NOMO-1 treated with DMSO at 0.1 percent for 48 hours (cell line): ENCODE measurements at regions not wholly inside any gene's neighbourhood (a gene's known extent, or its start where the extent isn't known, plus 50 kb on each side); places are given as distances from the start of the nearest gene placed in this dataset.
"Not testable (repeated sequence)": the region's sequence is repeated elsewhere in the genome, so short reads cannot be mapped to it uniquely, and the experiment has no call there.

Experiments used
- DNase-seq: peaks from one replicate; lab custom pipeline; 2025; ENCODE audit not compliant: unreplicated experiment; lab: John Stamatoyannopoulos, UW

DNA sequence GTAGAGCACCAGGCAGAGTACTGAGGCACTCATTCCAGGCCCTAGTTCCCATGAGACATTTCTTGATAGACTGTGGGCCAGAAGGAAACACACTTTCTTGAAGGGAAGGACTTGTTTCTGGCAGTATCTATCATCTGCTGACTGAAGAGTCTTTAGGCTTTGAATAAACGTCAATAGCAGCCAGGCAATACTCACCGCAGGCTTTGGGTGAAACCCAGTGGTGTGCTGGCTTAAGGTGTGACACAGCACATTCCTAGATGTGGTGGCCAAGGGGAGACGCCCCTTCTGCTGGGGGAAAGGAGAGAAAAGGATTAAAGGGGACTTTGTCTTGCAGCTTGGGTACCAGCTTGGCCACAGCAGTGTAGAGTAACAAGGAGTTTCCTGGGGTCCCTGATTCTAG lies 1039.6 kb downstream of the HACE1 start:
- DNase-seq: no peak

DNA sequence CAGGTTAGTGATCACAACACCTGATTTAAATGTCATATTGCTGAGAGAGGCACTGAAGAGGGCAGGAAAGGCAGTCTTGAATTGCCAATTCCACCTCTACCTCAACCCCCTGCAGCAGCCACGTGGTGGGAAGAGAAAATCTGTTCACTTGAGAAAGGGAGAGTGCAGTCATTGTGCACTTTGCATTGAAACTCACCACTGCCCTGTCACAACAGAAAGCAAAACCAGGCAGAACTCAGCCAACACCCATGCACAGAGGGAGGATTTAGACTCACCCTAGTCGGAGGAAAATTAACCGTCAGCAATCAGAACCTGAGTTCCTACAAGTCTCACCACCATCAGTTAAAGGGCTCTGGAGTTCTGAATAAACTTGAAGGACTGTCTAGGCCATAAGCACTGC lies 1040.2 kb downstream of the HACE1 start:
- DNase-seq: no peak

DNA sequence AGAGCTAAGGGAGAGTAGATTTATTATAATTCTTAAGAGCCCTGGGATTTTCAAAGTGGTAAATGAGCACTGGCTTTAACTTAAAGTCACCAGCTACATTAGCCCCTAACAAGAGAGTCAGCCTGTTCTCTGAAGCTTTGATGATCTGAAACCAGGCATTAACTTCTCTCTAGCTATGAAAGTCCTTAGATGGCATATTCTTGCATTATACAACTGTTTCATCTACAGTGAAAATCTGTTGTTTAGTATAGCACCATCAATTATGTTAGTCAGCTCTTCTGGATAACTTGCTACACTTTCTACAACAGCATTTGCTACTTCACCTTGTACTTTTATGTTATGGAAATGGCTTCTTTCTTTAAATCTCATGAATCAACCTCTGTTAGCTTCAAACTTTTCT lies 1046.7 kb downstream of the HACE1 start:
- DNase-seq: no peak

DNA sequence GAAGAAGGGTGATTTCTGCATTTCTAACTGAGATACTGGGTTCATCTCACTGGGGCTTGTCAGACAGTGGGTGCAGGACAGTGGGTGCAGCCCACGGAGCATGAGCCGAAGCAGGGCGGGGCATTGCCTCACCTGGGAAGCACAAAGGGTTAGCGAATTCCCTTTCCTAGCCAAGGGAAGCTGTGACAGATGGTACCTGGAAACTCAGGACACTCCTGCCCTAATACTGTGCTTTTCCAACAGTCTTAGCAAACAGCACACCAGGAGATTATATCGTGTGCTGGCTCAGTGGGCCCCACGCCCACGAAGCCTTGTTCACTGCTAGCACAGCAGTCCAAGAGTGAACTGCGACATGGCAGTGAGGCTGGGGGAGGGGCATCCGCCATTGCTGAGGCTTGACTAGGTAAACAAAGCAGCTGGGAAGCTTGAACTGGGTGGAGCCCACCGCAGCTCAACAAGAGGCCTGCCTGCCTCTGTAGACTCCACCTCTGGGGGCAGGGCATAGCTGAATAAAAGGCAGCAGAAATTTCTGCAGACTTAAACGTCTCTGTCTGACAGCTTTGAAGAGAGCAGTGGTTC lies 1057.7 kb downstream of the HACE1 start:
- not testable (repeated sequence) for DNase-seq

DNA sequence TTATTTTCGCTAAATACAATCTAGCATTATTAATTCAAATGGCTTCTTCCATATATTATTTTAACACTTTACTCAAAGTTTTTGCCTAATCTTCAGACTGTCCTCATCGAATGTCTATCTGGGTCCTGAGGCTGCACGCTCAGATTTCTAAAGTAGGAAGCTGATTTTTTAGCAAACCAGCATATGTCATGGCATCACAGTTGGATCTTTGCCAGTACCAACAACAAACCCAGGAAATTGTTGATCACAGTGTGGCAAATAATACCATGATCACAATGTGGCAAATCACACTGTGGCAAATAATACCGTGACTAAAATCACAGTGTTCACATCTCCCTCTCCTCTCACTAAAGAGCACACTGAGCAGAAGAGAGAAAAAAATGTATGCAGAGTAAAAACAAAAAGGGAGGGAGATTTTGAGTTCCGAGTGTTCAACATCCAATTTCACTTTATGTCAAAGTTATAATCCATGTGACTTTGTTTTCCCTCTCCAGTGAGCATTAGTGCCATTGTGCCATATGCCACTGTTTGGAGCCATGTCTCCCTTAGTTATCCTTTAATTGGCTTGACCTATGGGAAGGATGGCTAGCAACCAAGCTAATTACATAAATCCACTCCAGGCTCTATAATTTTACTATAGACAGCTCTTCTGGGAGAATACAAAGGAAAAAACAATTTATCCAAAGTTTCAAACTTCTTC lies 1059.6 kb downstream of the HACE1 start:
- no peak for DNase-seq

DNA sequence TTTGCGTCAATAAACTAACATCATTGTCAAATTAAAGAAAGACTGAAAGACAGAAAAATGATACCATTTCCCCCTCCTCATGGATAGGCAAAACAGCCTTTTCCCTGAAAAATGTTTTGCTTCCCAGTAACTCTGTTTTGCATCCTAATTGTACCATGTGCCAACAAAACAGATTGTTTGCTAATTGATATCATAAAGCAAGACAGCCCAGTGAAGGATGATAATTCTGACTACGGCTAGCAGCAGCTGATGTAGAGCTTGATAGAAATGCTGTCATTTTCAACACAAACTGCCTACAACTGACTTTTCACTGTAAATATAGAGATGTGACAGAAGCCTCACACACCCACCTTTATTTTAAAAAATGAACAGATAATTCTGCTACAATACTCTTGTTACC lies 1061.6 kb downstream of the HACE1 start:
- no peak for DNase-seq

DNA sequence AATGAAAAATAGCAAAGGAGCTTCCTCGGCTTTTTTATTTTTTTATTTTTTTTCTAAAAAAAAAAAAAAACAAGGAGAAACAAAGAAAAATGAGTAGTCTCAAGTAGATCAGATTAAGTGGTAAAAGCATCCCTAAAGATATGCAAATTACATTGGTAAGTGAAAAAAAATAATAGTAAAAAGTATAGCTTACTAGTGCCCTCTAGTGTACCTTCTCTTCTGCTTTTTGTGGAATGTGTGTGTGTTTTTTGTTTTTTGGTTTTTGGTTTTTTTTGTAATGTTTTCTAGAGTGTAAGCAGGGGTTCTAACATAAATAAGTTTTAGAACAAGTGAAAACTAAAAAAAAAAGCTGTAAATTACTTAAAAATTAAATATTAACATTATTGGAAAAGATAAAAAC lies 1062.0 kb downstream of the HACE1 start:
- no peak for DNase-seq

DNA sequence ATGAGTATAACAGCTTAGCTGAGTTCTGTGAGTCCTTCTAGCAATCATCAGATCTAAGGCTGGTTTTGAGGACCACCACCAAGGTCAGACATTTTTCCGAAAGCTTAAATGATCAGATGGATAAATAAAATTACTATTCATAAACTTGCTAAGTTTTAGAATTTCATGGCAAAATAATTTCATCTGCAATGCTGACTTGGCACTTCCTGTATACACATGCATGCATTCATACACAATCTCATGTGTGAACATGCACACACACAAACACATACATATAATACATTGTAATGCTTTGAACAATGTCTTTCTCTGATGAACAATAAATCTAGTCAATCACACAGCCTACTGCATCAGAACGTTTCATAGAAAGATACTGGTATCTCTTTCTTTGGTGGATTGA lies 1068.3 kb downstream of the HACE1 start:
- DNase-seq: no peak

DNA sequence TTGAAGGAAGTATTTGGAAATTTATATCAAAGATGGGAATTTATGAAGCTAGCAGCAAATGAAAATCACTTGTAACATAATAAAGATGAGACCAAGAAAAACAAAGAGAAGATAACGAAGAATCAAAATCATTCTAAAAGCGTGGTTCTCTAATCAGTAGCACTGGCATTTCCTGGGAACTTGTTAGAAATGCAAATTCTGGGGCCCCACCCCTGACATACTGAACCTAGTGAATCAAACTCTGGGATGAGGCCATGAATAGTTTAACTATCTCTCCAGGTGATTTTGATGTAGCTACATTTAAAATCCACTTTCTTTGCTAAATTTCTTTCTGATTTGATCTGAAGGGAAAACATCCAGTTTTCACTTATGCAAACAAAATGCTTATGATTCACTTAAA lies 1075.6 kb downstream of the HACE1 start:
- no peak for DNase-seq

DNA sequence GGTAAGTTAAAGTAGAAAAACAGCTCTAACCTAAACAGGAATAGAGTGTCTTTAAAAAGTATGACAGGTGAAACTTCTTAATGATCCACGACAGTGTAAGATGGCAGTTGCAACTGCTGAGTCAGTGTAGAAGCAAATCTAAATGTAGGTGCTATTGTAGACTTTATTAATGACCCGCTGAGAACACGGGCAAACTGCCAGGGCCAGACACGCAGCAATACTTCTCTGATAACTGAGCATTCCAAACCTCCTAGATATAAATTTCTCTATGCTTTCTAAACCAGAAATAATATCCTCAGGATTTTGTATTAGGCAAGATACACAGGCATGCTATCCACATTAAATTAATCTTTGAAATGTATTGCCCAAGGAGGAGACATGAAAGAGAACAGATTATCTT lies 1076.4 kb downstream of the HACE1 start:
- DNase-seq: no peak

DNA sequence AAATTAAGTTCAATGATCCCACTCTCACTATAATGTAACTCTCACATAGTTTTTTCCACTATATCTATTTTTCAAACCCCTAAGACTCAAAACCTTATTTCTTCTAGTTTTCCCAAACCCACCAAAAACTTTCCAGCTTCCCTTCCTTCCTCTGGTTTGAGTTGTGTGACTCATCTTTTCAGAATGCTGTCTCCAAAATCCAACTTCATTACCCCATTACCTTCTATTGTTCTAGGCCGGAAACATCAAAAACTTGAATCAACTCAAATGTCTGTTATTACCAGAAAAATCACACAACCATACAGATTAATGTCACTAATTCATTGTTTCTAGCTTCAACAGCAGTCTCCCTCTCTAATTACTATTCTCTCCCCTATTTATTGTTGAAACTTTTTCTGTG lies 1090.3 kb downstream of the HACE1 start:
- DNase-seq: no peak

DNA sequence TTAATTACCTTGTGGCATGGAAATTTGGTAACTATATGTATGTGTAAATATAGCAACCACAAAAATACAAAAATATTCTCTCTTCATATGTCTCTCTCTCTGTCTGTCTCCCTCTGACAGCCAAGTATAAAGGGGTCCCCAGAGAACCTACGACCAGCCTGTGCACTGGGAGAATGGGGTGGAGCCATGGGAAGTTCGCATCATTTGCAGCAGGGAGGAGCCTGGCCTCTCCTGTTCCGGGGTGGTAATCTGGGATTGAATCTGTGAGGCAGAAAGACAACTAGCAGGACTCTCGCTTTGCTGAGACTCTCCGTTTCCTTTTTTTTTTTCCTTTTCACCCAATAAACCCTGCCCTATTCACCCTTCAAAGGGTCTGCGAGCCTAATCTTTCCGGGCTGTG lies 1109.1 kb downstream of the HACE1 start:
- no peak for DNase-seq

DNA sequence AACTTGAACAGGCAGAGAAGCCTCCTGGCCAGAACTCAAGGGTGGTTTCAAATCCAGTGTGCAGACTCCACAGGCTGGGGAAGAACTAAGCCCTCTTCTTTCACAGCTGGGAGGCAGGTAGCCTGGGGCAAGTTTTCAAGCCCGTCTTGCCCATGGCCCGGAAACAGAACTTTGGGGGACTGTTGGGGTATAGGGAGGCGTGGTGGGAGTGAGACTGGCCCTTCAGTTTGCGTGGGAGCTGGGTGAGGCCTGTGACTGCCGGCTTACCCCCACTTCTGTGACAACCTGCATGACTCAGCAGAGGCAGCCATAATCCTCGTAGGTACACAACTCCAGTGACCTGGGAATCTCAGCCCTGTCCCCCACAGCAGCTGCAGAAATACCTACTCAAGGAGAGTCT lies 1125.7 kb downstream of the HACE1 start:
- DNase-seq: no peak

DNA sequence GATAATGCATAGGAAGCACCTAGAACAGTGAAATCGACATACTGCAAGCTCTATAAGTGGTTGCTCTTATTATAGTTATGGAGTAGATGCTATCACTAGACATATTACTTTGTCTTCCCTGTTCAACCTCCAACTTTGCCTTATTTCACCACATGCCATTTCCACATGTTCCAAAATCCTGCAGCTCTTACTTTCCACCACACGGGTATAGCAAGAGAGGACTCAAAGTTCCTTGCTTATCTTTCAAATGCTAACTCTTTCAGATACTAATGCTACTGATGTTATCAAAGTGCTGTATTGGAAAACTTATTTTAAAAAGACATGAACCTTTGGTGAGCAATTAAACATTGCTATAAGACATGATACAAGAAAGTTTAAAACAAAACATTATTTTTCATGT lies 1130.1 kb downstream of the HACE1 start:
- no peak for DNase-seq

DNA sequence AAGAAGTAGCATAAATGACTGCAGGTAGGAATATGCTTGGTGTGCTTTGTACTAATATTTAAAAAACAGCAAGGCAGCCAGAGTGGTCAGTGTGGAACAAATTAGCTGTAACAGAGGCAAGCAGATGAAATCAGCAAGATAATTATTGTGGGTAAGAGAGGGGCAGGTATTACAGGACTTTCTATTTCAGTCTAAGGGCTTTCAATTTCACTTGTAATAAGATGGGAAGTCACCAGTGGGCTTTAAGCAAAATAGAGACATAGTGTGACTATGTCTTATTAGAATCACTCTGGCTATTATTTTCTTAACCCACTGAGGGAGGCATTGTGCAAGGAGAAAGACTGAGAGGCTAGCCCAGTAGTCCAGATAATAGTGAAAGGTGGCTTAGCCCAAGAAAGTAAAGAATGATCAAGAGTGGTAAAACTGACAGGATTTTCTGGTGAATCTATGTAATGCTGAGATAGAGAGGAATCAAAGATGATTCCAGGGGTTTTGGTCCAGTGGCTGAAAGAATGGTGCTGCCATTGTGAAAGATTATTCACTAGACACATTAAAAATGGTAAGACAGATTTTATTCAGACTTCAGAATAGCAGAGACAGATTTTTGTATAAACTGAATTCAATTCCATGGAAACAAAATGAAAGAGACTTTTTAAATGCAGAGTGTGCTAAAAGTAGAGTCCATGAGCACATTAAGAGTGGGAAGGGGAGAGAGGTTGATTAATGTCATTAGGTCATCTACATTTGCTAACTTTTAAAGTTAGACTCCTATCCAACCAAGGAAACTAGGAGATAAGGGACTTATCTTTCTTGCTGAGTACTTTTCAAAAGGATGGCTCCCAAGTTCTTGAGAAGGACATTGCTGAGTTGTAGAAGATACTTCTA lies 1136.0 kb downstream of the HACE1 start:
- DNase-seq: no peak

DNA sequence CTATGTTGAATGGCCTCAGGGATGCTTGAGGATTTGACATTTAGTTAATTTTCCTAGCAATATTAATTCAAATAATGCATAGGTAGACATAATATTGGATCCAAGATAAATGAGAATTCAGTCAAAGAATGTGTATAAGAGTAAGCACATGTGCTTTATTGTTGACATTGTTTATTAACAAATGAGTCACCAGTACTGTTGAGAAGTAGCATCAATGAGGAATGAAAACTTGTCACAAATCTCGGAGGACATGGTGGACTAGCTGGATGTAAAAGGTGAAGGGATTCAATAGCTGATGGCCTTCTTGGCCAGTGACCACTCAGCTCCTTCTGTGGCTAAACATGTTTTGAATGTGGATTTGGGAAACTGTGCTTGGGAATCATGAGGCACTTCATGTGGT lies 1137.0 kb downstream of the HACE1 start:
- no peak for DNase-seq

DNA sequence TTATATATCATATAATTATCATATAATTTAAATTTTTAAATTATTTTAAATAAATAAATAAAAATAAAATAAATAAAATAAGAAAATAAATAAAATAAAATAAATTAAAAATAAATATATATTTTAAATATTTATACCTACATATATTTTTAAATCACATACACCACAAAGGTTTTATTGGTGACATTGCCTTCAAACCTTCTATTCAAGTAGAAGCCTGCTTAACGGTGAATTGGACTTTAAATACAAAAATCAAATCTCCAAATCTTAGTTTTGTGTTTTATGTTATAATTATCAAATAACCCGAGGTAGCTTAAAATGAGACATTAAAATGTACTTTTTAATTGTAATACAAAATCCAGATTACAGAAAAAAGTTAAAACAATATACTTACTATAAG lies 1137.8 kb downstream of the HACE1 start:
- no peak for DNase-seq

DNA sequence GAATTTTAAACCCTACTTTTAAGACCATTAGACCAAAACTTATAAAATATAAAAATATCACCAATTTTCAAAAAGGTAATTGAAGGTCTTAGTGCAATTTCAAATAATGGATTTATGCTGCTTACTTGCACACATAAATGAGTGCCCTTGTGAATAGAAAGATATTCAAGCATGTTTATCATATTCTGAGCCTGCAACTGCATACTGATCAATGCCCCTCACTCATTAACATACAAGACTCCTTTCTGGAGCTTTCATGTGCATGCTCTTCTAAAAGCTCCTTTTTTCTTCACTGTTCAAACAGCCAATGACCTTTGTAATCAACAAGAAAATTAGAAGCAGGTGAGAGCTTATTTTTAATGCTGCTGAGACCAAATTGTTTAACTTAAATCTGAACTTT lies 1139.3 kb downstream of the HACE1 start:
- DNase-seq: no peak

DNA sequence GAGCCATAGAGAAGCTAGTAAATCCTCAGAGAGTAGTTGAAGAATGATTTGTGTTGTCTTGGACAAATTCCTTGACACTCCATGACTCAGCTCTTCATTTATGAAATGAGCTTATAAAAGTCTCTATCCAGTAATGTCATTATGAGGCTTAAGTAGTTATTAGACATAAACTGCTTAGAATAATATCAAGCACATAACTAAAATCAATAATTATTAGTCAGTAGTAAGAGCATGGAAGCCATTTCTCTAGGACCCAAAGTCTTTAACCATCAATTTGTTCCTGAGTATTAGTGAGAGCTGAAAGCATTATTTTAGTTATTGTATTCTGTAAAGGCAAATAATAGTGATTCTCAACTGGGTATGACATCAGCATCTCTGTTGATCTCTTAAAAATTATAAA lies 1140.2 kb downstream of the HACE1 start:
- DNase-seq: no peak

DNA sequence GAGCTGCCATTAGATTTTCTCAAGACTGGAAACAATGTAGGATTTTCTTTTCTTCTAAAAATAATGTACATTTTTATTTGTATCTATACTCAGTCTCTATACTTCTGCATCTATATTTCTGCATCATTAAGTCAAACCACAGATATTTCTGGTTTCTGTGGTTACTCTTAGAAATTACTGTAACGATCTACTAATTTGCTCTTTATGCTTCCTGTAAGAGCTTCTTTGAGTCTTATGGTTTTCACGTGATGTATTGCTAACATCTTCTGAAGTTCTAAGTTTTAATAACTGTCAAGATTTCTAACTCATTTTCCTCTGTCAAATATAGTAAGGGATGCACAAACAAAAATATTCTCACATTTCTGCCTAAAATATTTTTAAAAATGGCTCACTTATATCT lies 1144.5 kb downstream of the HACE1 start:
- DNase-seq: no peak

DNA sequence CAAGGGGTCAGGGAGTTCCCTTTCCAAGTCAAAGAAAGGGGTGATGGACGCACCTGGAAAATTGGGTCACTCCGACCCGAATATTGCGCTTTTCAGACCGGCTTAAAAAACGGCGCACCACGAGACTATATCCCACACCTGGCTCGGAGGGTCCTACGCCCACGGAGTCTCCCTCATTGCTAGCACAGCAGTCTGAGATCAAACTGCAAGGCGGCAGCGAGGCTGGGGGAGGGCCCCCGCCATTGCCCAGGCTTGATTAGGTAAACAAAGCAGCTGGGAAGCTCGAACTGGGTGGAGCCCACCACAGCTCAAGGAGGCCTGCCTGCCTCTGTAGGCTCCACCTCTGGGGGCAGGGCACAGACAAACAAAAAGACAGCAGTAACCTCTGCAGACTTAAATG lies 1150.5 kb downstream of the HACE1 start:
- not testable (repeated sequence) for DNase-seq

DNA sequence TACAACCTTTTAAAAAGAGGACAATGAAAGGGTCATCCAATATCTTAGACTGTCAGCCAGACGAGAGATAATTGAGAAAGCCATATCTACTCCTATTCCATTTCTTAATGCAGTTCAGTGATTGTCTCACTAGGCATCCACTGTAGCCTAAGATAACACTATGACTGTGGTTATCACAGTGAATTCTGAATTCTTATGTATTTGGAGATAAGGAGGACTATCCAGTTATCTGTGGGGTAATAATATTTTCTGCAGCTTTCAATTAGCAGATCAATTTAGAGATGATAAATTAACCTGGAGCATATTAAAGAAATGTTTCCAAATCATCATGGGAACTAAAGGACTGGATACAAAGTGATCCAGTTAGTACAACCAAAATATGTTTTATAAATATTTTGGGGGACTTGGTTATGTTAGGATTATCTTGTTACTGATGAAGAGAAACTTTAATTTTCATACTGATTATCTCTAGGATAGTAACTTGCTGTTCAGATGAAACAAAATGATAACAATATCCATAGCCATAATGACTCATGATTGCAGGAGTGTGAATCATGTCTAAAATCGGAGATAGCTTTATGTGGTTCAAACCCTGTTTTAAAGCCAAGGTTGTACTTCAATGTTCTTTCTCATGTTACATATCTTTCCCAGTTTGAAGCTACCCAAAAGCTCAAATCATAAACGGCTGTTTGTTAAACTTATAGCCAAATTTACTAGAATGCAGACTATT lies 1152.0 kb downstream of the HACE1 start:
- no peak for DNase-seq
